GM23338 (cell line): ENCODE measurements at regions not wholly inside any gene's neighbourhood (a gene's known extent, or its start where the extent isn't known, plus 50 kb on each side); places are given as distances from the start of the nearest gene placed in this dataset.

Experiments used
- ATAC-seq: fragments of 200-7000 bp; cut with Tn5 transposase; 3 replicates; pipeline ENCODE4 v1.9.1; 2020
- DNase-seq: peaks from one replicate; pipeline ENCODE4 v3.0.0-alpha.2; 2015; ENCODE audit warnings: low spot score
- H2AFZ ChIP-seq: fragments of 200-600 bp; sonication (generic); 2 replicates; pipeline ENCODE4 v1.8.0; 2016; ENCODE audit warnings: antibody characterized with exemption, mild to moderate bottlenecking, moderate library complexity
- H3F3A ChIP-seq: fragments of 200-600 bp; sonication (generic); replicated peaks from 2 replicates; pipeline ENCODE4 v1.8.0; 2017; ENCODE audit warnings: antibody characterized with exemption, mixed run types, low read depth
- H3K27ac ChIP-seq: fragments of 200-600 bp; sonication (generic); 2 replicates; pipeline ENCODE4 v1.6.1; 2016; ENCODE audit warnings: low read depth
- H3K27me3 ChIP-seq: fragments of 200-600 bp; sonication (generic); 2 replicates; pipeline ENCODE4 v1.8.0; 2016; ENCODE audit warnings: mild to moderate bottlenecking, mixed run types, moderate library complexity; ENCODE audit not compliant: insufficient read depth
- H3K36me3 ChIP-seq: fragments of 200-600 bp; sonication (generic); 2 replicates; pipeline ENCODE4 v1.8.0; 2016; ENCODE audit warnings: mild to moderate bottlenecking; ENCODE audit not compliant: insufficient read depth
- H3K4me1 ChIP-seq: fragments of 200-600 bp; sonication (generic); 2 replicates; pipeline ENCODE4 v1.8.0; 2016; ENCODE audit warnings: mild to moderate bottlenecking, moderate library complexity; ENCODE audit not compliant: insufficient read depth
- H3K4me2 ChIP-seq: fragments of 200-600 bp; sonication (generic); 2 replicates; pipeline ENCODE4 v1.7.1; 2017; ENCODE audit warnings: mixed run types
- H3K4me3 ChIP-seq: fragments of 200-600 bp; sonication (generic); 2 replicates; pipeline ENCODE4 v1.6.1; 2016; ENCODE audit warnings: mixed run types
- H3K79me2 ChIP-seq: fragments of 200-600 bp; sonication (generic); replicated peaks from 2 replicates; pipeline ENCODE4 v1.8.0; 2017; ENCODE audit warnings: mild to moderate bottlenecking; ENCODE audit not compliant: insufficient read depth
- H3K9me2 ChIP-seq: fragments of 200-600 bp; sonication (generic); 2 replicates; pipeline ENCODE4 v1.8.0; 2017; ENCODE audit not compliant: insufficient read depth
- H4K20me1 ChIP-seq: fragments of 200-600 bp; sonication (generic); replicated peaks from 2 replicates; pipeline ENCODE4 v1.8.0; 2017; ENCODE audit warnings: mild to moderate bottlenecking; ENCODE audit not compliant: insufficient read depth
- H3K27ac Mint-ChIP-seq: 2 replicates; pipeline ENCODE4 v1.8.0; 2020; ENCODE audit warnings: inconsistent platforms, mild to moderate bottlenecking, moderate library complexity, mixed read lengths
- H3K27me3 Mint-ChIP-seq: 3 replicates; pipeline ENCODE4 v1.8.0; 2022; ENCODE audit warnings: low read depth, mild to moderate bottlenecking, moderate library complexity, mixed read lengths, inconsistent platforms; ENCODE audit not compliant: insufficient read depth, poor library complexity
- H3K36me3 Mint-ChIP-seq: 3 replicates; pipeline ENCODE4 v1.8.0; 2021; ENCODE audit warnings: low read depth, mild to moderate bottlenecking, inconsistent platforms, moderate library complexity, mixed read lengths
- H3K4me1 Mint-ChIP-seq: 3 replicates; pipeline ENCODE4 v1.8.0; 2020; ENCODE audit warnings: mild to moderate bottlenecking, inconsistent platforms, mixed read lengths
- H3K4me3 Mint-ChIP-seq: 3 replicates; pipeline ENCODE4 v1.8.0; 2021; ENCODE audit warnings: moderate library complexity, mild to moderate bottlenecking, inconsistent platforms, mixed read lengths
- H3K9me3 Mint-ChIP-seq: 3 replicates; pipeline ENCODE4 v1.8.0; 2020; ENCODE audit warnings: moderate library complexity, mild to moderate bottlenecking, inconsistent platforms, mixed read lengths
- CREB1 ChIP-seq: fragments of 250-450 bp; sonication (Bioruptor Pico); IDR thresholded peaks from 2 replicates; pipeline ENCODE4 v1.5.0; 2020; ENCODE audit warnings: low read depth, mild to moderate bottlenecking, moderate library complexity
- CTCF ChIP-seq, 2 experiments: fragments of 200-600 bp in 1 of 2; sonication (generic) in 1 of 2; conservative IDR thresholded peaks; 2 replicates each; pipeline versions ENCODE4 v1.5.1 to v1.6.1; 2016 to 2017; ENCODE audit warnings: antibody characterized with exemption in 2 of 2, low read depth in 2 of 2, mild to moderate bottlenecking in 2 of 2, moderate library complexity in 1 of 2
- ETS1 ChIP-seq: IDR thresholded peaks from 2 replicates; pipeline ENCODE4 v1.6.1; 2016; ENCODE audit warnings: antibody characterized with exemption
- EZH2 ChIP-seq: fragments of 200-600 bp; sonication (generic); IDR thresholded peaks from one replicate; pipeline ENCODE4 v1.8.0; 2017; ENCODE audit warnings: antibody characterized with exemption, mild to moderate bottlenecking, low read depth; ENCODE audit not compliant: unreplicated experiment
- EZH2phosphoT487 ChIP-seq: fragments of 200-600 bp; sonication (generic); IDR thresholded peaks from one replicate; pipeline ENCODE4 v1.8.1; 2018; ENCODE audit warnings: antibody characterized with exemption; ENCODE audit not compliant: unreplicated experiment
- JUNB ChIP-seq: IDR thresholded peaks from one replicate; pipeline ENCODE4 v1.6.1; 2016; ENCODE audit warnings: antibody characterized with exemption; ENCODE audit not compliant: unreplicated experiment
- NANOG ChIP-seq: IDR thresholded peaks from 2 replicates; pipeline ENCODE4 v1.6.1; 2016; ENCODE audit warnings: antibody characterized with exemption, borderline replicate concordance
- POLR2AphosphoS5 ChIP-seq: IDR thresholded peaks from 2 replicates; pipeline ENCODE4 v1.6.1; 2016; ENCODE audit warnings: antibody characterized with exemption, low read depth
- REST ChIP-seq: IDR thresholded peaks from one replicate; pipeline ENCODE4 v1.6.1; 2018; ENCODE audit warnings: antibody characterized with exemption; ENCODE audit not compliant: unreplicated experiment
- STAT1 ChIP-seq: IDR thresholded peaks from one replicate; pipeline ENCODE4 v1.6.1; 2016; ENCODE audit warnings: antibody characterized with exemption; ENCODE audit not compliant: unreplicated experiment
- ZNF114 ChIP-seq: fragments of 250-450 bp; sonication (Bioruptor Pico); IDR thresholded peaks from 2 replicates; pipeline ENCODE4 v1.5.0; 2020; ENCODE audit warnings: mild to moderate bottlenecking, moderate library complexity
- ZNF331 ChIP-seq: fragments of 250-450 bp; sonication (Bioruptor Pico); IDR thresholded peaks from 2 replicates; pipeline ENCODE4 v1.5.0; 2020; ENCODE audit warnings: low read depth, mild to moderate bottlenecking, moderate library complexity
- ZNF462 ChIP-seq: fragments of 250-450 bp; sonication (Bioruptor Pico); IDR thresholded peaks from 2 replicates; pipeline ENCODE4 v1.5.0; 2020; ENCODE audit warnings: mild to moderate bottlenecking, moderate library complexity

- Histone ChIP-seq H3K4me2 (no peak overlapping the region), H4K20me1 (no peaks in the 10 kb centered on the region), H3K9me2 (no peaks in the 10 kb centered on the region), H3K79me2 (no peaks in the 10 kb centered on the region), H2AFZ (peak overlapping the region; percentile 70; the same call in 1 of the 2 replicates), H3F3A (no peaks in the 10 kb centered on the region), H3K36me3 (no peaks in the 10 kb centered on the region), H3K27ac (no peak overlapping the region), H3K4me3 (no peak overlapping the region), H3K27me3 (no peaks in the 10 kb centered on the region), H3K4me1 (no peaks in the 10 kb centered on the region)
- Mint-ChIP-seq H3K27ac (no peak overlapping the region), H3K4me1 (no peaks in the 10 kb centered on the region; the same call in 2 of the 3 replicates), H3K36me3 (no peaks in the 10 kb centered on the region), H3K9me3 (no peaks in the 10 kb centered on the region), H3K4me3 (no peak overlapping the region), H3K27me3 (no peaks in the 10 kb centered on the region)
- DNase-seq (no peak), ATAC-seq (no peak)
- TF ChIP-seq CREB1 (CRISPR knock-in tag): no peak
- TF ChIP-seq POLR2AphosphoS5: no peak
- no peak for TF ChIP-seq CTCF (conservative IDR thresholded peaks at IDR 0.05; ENCODE audit: low read depth in 2 of 2)
- no peak for TF ChIP-seq REST
- no peak for TF ChIP-seq ZNF114
- no peak for TF ChIP-seq JUNB
- no peak for TF ChIP-seq EZH2
- TF ChIP-seq EZH2phosphoT487: no peak
- TF ChIP-seq NANOG: no peak
- TF ChIP-seq ZNF331 (CRISPR knock-in tag): no peak
- TF ChIP-seq ZNF462 (CRISPR knock-in tag): no peak
- TF ChIP-seq STAT1: no peak
- no peak for TF ChIP-seq ETS1
Measured at GRCh38 chr10:52679117-52679516, 93.5 kb downstream of the MBL2 start.
